PC-3 (cell line): ENCODE measurements at regions not wholly inside any gene's neighbourhood (a gene's known extent, or its start where the extent isn't known, plus 50 kb on each side); places are given as distances from the start of the nearest gene placed in this dataset.

Experiments used
- ATAC-seq: fragments of 200-7000 bp; cut with Tn5 transposase; 2 replicates; pipeline ENCODE4 v1.9.1; 2020; ENCODE audit warnings: mild to moderate bottlenecking, moderate library complexity
- BruUV-seq: library from RNA; stranded (reverse); fragments of 400-500 nt; replicated peaks from 2 replicates; lab custom pipeline; 2021; lab: Mats Ljungman, UMichigan
- CTCF ChIA-PET: fragments of 300-600 bp; sonication (Branson Sonifier 250); formaldehyde crosslinking; loops from one replicate; lab custom pipeline; 2022; ENCODE audit warnings: antibody characterized with exemption; lab: Charles Lee
- POLR2A ChIA-PET: fragments of 300-600 bp; sonication (Branson Sonifier 250); formaldehyde crosslinking; loops from one replicate; lab custom pipeline; 2022; ENCODE audit warnings: antibody characterized with exemption; ENCODE audit not compliant: unreplicated experiment; lab: Charles Lee
- DNase-seq: peaks from one replicate; pipeline ENCODE4 v3.0.0-alpha.2; 2015
- H2AFZ ChIP-seq: fragments of 300-600 bp; sonication (generic); 2 replicates; pipeline ENCODE4 v1.6.0; 2016; ENCODE audit warnings: antibody characterized with exemption, low read length
- H3F3A ChIP-seq: fragments of 300-600 bp; sonication (generic); one replicate; pipeline ENCODE4 v1.6.0; 2017; ENCODE audit warnings: antibody characterized with exemption, low read length, control low read depth, mild to moderate bottlenecking; ENCODE audit not compliant: unreplicated experiment
- H3K27ac ChIP-seq: fragments of 300-600 bp; sonication (generic); 2 replicates; pipeline ENCODE4 v1.5.1; 2016; ENCODE audit warnings: mild to moderate bottlenecking, low read length
- H3K27me3 ChIP-seq: fragments of 300-600 bp; sonication (generic); 2 replicates; pipeline ENCODE4 v1.6.1; 2016; ENCODE audit warnings: low read length, mixed read lengths
- H3K36me3 ChIP-seq: fragments of 300-600 bp; sonication (generic); 2 replicates; pipeline ENCODE4 v1.6.1; 2016; ENCODE audit warnings: low read depth, mixed run types, low read length, mixed read lengths
- H3K4me1 ChIP-seq: fragments of 300-600 bp; sonication (generic); 2 replicates; pipeline ENCODE4 v1.5.1; 2016; ENCODE audit warnings: low read length; ENCODE audit not compliant: insufficient read depth
- H3K4me2 ChIP-seq: fragments of 300-600 bp; sonication (generic); 2 replicates; pipeline ENCODE4 v1.6.0; 2016; ENCODE audit warnings: low read length
- H3K4me3 ChIP-seq: fragments of 300-600 bp; sonication (generic); 2 replicates; pipeline ENCODE4 v1.5.1; 2016; ENCODE audit warnings: mild to moderate bottlenecking, low read length, mixed read lengths
- H3K79me2 ChIP-seq: fragments of 300-600 bp; sonication (generic); 2 replicates; pipeline ENCODE4 v1.6.1; 2017; ENCODE audit warnings: low read length, mixed read lengths
- H3K9ac ChIP-seq: fragments of 300-600 bp; sonication (generic); 2 replicates; pipeline ENCODE4 v1.6.0; 2016; ENCODE audit warnings: mild to moderate bottlenecking, low read length
- H3K9me2 ChIP-seq: fragments of 300-600 bp; sonication (generic); replicated peaks from 2 replicates; pipeline ENCODE4 v1.6.1; 2016; ENCODE audit warnings: mixed run types, low read length, mixed read lengths
- H3K9me3 ChIP-seq: fragments of 300-600 bp; sonication (generic); 2 replicates; pipeline ENCODE4 v1.6.1; 2016; ENCODE audit warnings: low read length, mixed read lengths
- H4K20me1 ChIP-seq: fragments of 300-600 bp; sonication (generic); 2 replicates; pipeline ENCODE4 v1.6.1; 2016; ENCODE audit warnings: low read length, mixed read lengths
- CTCF ChIP-seq: fragments of 300-600 bp; sonication (generic); conservative IDR thresholded peaks from 2 replicates; pipeline ENCODE4 v1.5.1; 2017; ENCODE audit warnings: antibody characterized with exemption, low read depth, mild to moderate bottlenecking, low read length
- EZH2 ChIP-seq: fragments of 300-600 bp; sonication (generic); IDR thresholded peaks from one replicate; pipeline ENCODE4 v1.6.1; 2017; ENCODE audit warnings: antibody characterized with exemption, mild to moderate bottlenecking, low read length; ENCODE audit not compliant: unreplicated experiment
- EZH2phosphoT487 ChIP-seq: fragments of 300-600 bp; sonication (generic); IDR thresholded peaks from 2 replicates; pipeline ENCODE4 v1.6.1; 2018; ENCODE audit warnings: mild to moderate bottlenecking, antibody characterized with exemption, low read length, borderline replicate concordance
- intact Hi-C: fragments of 100-400 bp; cut with micrococcal nuclease; formaldehyde crosslinking; loops from 2 replicates; pipeline ENCODE4 v1.9.0; 2023

GRCh38 chr3:65145680-65146079 lies 457.9 kb upstream of the ADAMTS9 start:
- no peaks in the 10 kb centered on the region for H3K27me3 ChIP-seq
- H2AFZ ChIP-seq: no peak overlapping the region
- ATAC-seq: no peak
- no peaks in the 10 kb centered on the region for H3K79me2 ChIP-seq
- no peak overlapping the region for H3K4me2 ChIP-seq
- no peaks in the 10 kb centered on the region for H3F3A ChIP-seq
- no peak overlapping the region for H3K27ac ChIP-seq
- H4K20me1 ChIP-seq: no peaks in the 10 kb centered on the region
- H3K9ac ChIP-seq: no peak overlapping the region
- H3K4me1 ChIP-seq: no peaks in the 10 kb centered on the region
- POLR2A ChIA-PET: no interaction called here
- DNase-seq: no peak
- intact Hi-C loops: no loop called here
- CTCF ChIA-PET: no interaction called here
- no TSS peak for BruUV-seq
- no peaks in the 10 kb centered on the region for H3K9me3 ChIP-seq
- no peaks in the 10 kb centered on the region for H3K9me2 ChIP-seq
- TF ChIP-seq CTCF: no peak
- TF ChIP-seq EZH2: no peak
- no peak for TF ChIP-seq EZH2phosphoT487
- H3K36me3 ChIP-seq: no peaks in the 10 kb centered on the region
- no peak overlapping the region for H3K4me3 ChIP-seq

- H3K4me1 ChIP-seq: no peaks in the 10 kb centered on the region
- no peak overlapping the region for H2AFZ ChIP-seq
- no peak overlapping the region for H3K4me3 ChIP-seq
- no peaks in the 10 kb centered on the region for H3K36me3 ChIP-seq
- H3F3A ChIP-seq: no peaks in the 10 kb centered on the region
- no peak for ATAC-seq
- no peak overlapping the region for H3K9ac ChIP-seq
- H3K79me2 ChIP-seq: no peaks in the 10 kb centered on the region
- H3K27me3 ChIP-seq: no peaks in the 10 kb centered on the region
- no peak overlapping the region for H3K27ac ChIP-seq
- H3K9me3 ChIP-seq: no peaks in the 10 kb centered on the region
- H4K20me1 ChIP-seq: no peaks in the 10 kb centered on the region
- intact Hi-C loops: no loop called here
- H3K9me2 ChIP-seq: no peaks in the 10 kb centered on the region
- CTCF ChIA-PET: no interaction called here
- H3K4me2 ChIP-seq: no peak overlapping the region
- DNase-seq: no peak
- POLR2A ChIA-PET: no interaction called here
- TF ChIP-seq EZH2phosphoT487 (no peak), EZH2 (no peak), CTCF (no peak)
- no TSS peak for BruUV-seq
Observed at GRCh38 chr3:65144791-65145351, 457.1 kb upstream of the ADAMTS9 start.

- ATAC-seq (no peak), DNase-seq (no peak)
- Histone ChIP-seq H3K9me2 (no peaks in the 10 kb centered on the region), H3K4me1 (no peaks in the 10 kb centered on the region), H4K20me1 (no peaks in the 10 kb centered on the region), H3K36me3 (no peaks in the 10 kb centered on the region), H3K9ac (no peak overlapping the region), H3K27ac (no peak overlapping the region), H3K79me2 (no peaks in the 10 kb centered on the region), H3K9me3 (no peaks in the 10 kb centered on the region), H3K4me3 (no peak overlapping the region), H3F3A (no peaks in the 10 kb centered on the region), H2AFZ (no peak overlapping the region), H3K4me2 (no peak overlapping the region), H3K27me3 (no peaks in the 10 kb centered on the region)
- TF ChIP-seq EZH2phosphoT487 (no peak), EZH2 (no peak), CTCF (no peak)
- CTCF ChIA-PET: no interaction called here
- intact Hi-C loops: no loop called here
- no TSS peak for BruUV-seq
- POLR2A ChIA-PET: no interaction called here
Observed at GRCh38 chr3:65142456-65142855, 454.7 kb upstream of the ADAMTS9 start.
